AG09309 (cell line): ENCODE measurements at regions not wholly inside any gene's neighbourhood (a gene's known extent, or its start where the extent isn't known, plus 50 kb on each side); places are given as distances from the start of the nearest gene placed in this dataset.
"Not testable (repeated sequence)": the region's sequence is repeated elsewhere in the genome, so short reads cannot be mapped to it uniquely, and the experiment has no call there.

Experiments
- DNase-seq: peaks from one replicate; pipeline ENCODE4 v3.0.0-alpha.2; 2010; ENCODE audit warnings: low read depth
- H3K4me3 ChIP-seq: 2 replicates; pipeline ENCODE4 v1.5.1; 2011; ENCODE audit warnings: mild to moderate bottlenecking, low read depth, low read length, moderate library complexity; ENCODE audit not compliant: control insufficient read depth
- TF ChIP-seq, protein P1 (sequence below): IDR thresholded peaks from 2 replicates; pipeline ENCODE4 v1.5.1; 2011; ENCODE audit warnings: mild to moderate bottlenecking, low read depth, low read length, inconsistent platforms; ENCODE audit not compliant: insufficient read depth, control insufficient read depth; ENCODE audit errors: missing control alignments

DNA sequence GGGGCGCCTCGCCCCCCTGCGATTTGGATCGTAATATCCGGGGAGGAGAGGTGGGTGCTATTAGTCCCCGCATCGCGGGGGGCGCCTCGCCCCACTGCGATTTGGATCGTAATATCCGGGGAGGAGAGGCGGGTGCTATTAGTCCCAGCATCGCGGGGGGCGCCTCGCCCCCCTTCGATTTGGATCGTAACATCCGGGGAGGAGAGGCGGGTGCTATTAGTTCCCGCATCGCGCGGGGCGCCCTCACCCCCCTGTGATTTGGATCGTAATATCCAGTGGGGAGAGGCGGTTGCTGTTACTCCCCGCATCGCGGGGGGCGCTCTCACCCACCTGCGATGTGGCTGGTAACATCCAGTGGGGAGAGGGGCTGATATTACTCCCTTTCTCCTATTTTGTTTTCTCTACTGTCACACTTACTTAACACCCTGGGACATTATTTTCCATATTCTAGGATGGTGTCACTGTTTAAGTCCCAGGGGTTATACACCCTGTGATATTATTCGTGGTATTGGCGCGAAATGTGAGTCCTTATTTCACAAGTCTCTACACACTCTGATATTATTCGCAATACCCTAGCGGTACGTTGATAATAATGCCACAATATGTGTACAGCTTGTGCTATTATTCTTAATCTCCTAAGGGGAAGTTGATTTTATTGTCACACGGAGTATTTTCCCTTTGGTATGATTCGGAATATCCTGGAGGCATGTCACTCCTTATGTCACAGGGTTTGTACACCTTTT, 57.8 kb upstream of the ALDH3B2 start:
- TF ChIP-seq, protein P1, sequence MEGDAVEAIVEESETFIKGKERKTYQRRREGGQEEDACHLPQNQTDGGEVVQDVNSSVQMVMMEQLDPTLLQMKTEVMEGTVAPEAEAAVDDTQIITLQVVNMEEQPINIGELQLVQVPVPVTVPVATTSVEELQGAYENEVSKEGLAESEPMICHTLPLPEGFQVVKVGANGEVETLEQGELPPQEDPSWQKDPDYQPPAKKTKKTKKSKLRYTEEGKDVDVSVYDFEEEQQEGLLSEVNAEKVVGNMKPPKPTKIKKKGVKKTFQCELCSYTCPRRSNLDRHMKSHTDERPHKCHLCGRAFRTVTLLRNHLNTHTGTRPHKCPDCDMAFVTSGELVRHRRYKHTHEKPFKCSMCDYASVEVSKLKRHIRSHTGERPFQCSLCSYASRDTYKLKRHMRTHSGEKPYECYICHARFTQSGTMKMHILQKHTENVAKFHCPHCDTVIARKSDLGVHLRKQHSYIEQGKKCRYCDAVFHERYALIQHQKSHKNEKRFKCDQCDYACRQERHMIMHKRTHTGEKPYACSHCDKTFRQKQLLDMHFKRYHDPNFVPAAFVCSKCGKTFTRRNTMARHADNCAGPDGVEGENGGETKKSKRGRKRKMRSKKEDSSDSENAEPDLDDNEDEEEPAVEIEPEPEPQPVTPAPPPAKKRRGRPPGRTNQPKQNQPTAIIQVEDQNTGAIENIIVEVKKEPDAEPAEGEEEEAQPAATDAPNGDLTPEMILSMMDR: no peak
- no peak for DNase-seq
- H3K4me3 ChIP-seq: no peak overlapping the region

DNA sequence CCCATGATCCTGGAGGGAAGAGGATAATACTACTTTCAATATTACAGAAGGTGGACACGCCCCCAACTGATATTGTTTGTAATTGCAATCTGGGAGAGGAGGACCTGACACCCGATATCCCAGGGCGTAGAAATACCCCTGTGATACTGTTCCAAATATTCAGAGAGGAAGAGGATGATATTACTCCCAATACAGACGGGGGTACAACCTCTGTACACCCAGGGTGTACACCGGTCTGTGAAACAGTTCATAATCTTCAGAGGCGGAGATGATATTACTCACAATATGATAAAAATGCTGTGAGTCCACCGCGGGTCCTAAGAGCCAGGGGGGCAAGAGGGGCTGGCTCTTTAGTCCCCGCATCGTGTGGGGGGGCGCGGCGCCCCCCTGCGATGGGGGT, 57.2 kb upstream of the ALDH3B2 start:
- DNase-seq: no peak
- H3K4me3 ChIP-seq: no peak overlapping the region
- TF ChIP-seq, protein P1: no peak

DNA sequence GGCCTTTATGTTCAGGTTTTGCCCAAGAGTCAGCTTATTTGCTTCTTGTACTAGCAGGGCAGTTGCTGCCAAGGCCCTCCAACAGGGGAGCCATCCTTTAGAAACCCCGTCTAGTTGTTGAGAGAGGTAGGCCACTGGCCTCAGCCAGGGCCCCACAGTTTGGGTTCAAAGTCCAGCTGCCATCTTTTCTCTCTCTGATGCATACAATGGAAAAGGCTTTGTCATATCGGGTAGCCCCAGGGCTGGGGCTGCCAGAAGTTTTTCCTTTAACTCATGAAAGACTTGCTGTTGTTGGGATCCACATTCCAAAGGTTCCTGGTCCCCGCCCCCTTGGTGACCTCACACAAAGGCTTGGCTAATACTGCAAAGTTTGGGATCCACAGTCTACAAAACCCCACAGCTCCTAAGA, 53.7 kb upstream of the ALDH3B2 start:
- not testable (repeated sequence) for H3K4me3 ChIP-seq, DNase-seq

DNA sequence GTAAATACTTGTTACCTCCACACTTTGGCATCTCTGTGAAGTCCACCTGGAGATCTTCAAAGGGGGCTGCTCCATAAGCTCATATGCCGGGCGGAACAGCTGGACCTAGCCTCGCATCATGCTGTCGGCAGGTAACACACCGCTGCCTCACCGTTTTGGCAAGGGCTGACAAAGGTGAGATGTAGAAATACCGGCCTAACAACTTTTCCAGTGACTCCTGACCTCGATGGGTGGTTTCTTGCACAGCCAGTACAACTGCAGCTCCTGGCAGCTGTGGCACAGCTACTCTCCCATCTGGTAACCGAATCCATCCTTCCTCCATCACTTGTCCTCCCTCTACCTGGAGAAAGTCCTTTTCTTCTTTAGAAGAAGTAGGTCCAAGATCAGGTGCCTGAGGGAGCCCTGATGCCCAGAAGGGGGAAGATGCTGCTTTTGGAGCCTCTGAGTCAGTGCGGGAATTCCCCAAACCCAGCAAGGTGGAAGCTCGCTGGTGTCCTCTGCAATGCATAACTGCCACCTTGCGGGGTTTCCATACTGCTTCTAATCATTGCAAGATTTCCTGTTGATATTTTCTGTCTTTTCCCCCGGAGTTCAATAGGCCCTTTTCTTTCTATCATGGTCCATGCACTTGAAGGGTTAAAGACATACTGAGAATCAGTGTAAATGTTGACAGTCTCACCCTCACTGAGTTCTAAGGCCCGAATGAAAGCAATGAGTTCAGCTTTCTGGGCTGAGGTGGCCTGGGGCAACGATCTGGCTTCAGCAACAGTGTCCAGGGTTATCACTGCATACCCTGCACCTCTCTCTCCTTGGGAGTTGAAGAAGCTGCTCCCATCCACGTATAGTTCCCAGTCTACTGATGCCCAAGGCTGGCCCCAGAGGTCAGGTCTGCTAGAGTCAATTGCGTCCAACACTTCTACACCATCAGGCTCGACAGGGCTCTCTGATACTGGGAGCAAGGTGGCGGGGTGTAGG, 52.9 kb upstream of the ALDH3B2 start:
- not testable (repeated sequence) for DNase-seq, H3K4me3 ChIP-seq
